ENCODE measurements at regions not wholly inside any gene's neighbourhood (a gene's known extent, or its start where the extent isn't known, plus 50 kb on each side); places are given as distances from the start of the nearest gene placed in this dataset.
A peak's percentile ranks its signal among the peaks of the same experiment; 100 is the strongest.
"Not testable (repeated sequence)": the region's sequence is repeated elsewhere in the genome, so short reads cannot be mapped to it uniquely, and the experiment has no call there.

GRCh38 chr13:50466456-50466855 lies 377.0 kb downstream of the DLEU7 start:
- Histone ChIP-seq H3K4me1 (ENCODE audit: control insufficient read depth in 1 of 2, insufficient read depth in 2 of 2, low read length in 2 of 2) (no peaks in the 10 kb centered on the region), H3K4me3 (ENCODE audit: low read depth in 1 of 2, low read length in 2 of 2) (no peak overlapping the region), H3K27ac (ENCODE audit: low read length) (no peak overlapping the region), H3K36me3 (ENCODE audit: control insufficient read depth in 1 of 2, insufficient read depth in 2 of 2, low read length in 2 of 2) (no peaks in the 10 kb centered on the region), H3K27me3 (ENCODE audit: low read depth, low read length) (no peaks in the 10 kb centered on the region), H3K9me3 (ENCODE audit: control insufficient read depth in 1 of 2, low read length in 2 of 2) (no peaks in the 10 kb centered on the region)

- Histone ChIP-seq H3K27me3 (ENCODE audit: low read depth, low read length) (no peaks in the 10 kb centered on the region), H3K4me1 (ENCODE audit: control insufficient read depth in 1 of 2, insufficient read depth in 2 of 2, low read length in 2 of 2) (no peaks in the 10 kb centered on the region), H3K9me3 (ENCODE audit: control insufficient read depth in 1 of 2, low read length in 2 of 2) (no peaks in the 10 kb centered on the region), H3K4me3 (ENCODE audit: low read depth in 1 of 2, low read length in 2 of 2) (no peak overlapping the region), H3K27ac (ENCODE audit: low read length) (no peak overlapping the region), H3K36me3 (ENCODE audit: control insufficient read depth in 1 of 2, insufficient read depth in 2 of 2, low read length in 2 of 2) (no peaks in the 10 kb centered on the region)
These were observed 376.1 kb downstream of the DLEU7 start for GRCh38 chr13:50467156-50468110.

- H3K4me3 ChIP-seq (ENCODE audit: low read depth in 1 of 2, low read length in 2 of 2), result no peak overlapping the region
- no peaks in the 10 kb centered on the region for H3K27me3 ChIP-seq (ENCODE audit: low read depth, low read length)
- no peaks in the 10 kb centered on the region for H3K4me1 ChIP-seq (ENCODE audit: control insufficient read depth in 1 of 2, insufficient read depth in 2 of 2, low read length in 2 of 2)
- no peaks in the 10 kb centered on the region for H3K9me3 ChIP-seq (ENCODE audit: control insufficient read depth in 1 of 2, low read length in 2 of 2)
- H3K27ac ChIP-seq (ENCODE audit: low read length), result no peak overlapping the region
- no peaks in the 10 kb centered on the region for H3K36me3 ChIP-seq (ENCODE audit: control insufficient read depth in 1 of 2, insufficient read depth in 2 of 2, low read length in 2 of 2)
These were observed 374.4 kb downstream of the DLEU7 start for GRCh38 chr13:50468849-50469669.

- not testable (repeated sequence) for H3K27ac ChIP-seq (ENCODE audit: low read length); H3K4me1 ChIP-seq (ENCODE audit: control insufficient read depth in 1 of 2, insufficient read depth in 2 of 2, low read length in 2 of 2); H3K36me3 ChIP-seq (ENCODE audit: control insufficient read depth in 1 of 2, insufficient read depth in 2 of 2, low read length in 2 of 2); H3K27me3 ChIP-seq (ENCODE audit: low read depth, low read length); H3K4me3 ChIP-seq (ENCODE audit: low read depth in 1 of 2, low read length in 2 of 2); H3K9me3 ChIP-seq (ENCODE audit: control insufficient read depth in 1 of 2, low read length in 2 of 2)
These were observed 370.4 kb downstream of the DLEU7 start for GRCh38 chr13:50473050-50473449.

DNA sequence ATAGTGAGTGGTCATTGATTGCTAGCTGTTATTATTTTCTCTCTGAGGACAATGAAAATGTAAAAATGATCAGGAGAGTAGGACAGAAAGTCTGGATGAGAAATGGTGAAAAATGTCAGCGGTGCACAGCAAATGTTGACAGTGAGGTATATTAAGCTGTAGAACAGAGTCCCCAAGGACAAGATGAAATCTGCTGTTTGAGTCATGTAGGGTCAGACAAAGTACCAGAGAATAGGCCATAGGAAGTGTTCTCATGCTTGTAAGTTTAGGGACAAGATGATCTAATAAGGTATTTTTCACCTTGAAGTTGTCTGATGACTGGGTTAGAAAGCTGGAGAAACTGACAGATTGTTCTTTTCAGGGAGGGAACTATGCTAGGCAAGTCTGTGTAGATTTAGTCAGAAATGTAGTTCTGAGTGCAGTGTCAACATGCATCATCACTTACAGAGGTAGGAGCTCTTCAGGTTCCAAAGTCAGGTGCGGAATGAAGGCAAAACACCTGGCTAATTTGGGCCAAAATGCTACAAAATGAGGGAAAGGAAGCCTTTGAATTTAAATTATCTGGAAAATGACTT lies 369.3 kb downstream of the DLEU7 start:
- Histone ChIP-seq H3K4me1 (ENCODE audit: control insufficient read depth in 1 of 2, insufficient read depth in 2 of 2, low read length in 2 of 2) (no peaks in the 10 kb centered on the region), H3K9me3 (ENCODE audit: control insufficient read depth in 1 of 2, low read length in 2 of 2) (no peaks in the 10 kb centered on the region), H3K36me3 (ENCODE audit: control insufficient read depth in 1 of 2, insufficient read depth in 2 of 2, low read length in 2 of 2) (no peaks in the 10 kb centered on the region), H3K27me3 (ENCODE audit: low read depth, low read length) (no peaks in the 10 kb centered on the region), H3K4me3 (ENCODE audit: low read depth in 1 of 2, low read length in 2 of 2) (no peak overlapping the region), H3K27ac (ENCODE audit: low read length) (no peak overlapping the region)

DNA sequence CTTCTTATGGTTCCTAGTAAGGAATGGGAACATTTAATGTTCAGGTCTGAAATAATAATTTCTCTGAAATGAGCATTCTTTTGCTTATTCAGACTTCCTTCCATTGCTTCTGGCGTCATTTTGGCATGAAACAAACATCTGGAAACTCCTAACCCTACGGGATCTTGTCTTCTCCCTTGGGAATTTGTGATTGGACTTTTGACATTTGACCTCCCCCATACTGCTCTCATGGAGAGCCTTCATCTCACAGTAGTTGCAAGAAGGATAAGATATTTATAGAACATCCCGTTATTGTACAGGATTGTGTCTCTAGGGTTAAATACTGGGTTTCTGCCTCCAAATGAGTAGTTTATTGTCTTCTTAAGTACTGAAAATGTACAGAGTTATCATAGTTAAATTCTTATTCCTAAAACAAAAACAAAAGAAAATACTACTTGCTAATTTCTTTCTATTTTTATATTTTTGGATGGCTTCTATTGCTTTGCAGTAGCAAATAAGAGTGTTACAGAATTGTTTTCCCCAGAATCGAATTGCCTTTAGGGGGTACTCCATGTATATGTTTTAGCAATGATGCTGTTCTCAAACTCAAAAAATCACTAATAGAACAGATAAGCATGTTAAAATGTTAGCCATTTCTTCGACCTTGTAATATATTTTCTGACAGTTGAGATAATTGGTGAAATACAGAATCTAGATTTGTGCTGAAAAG lies 366.8 kb downstream of the DLEU7 start:
- H3K9me3 ChIP-seq (ENCODE audit: control insufficient read depth in 1 of 2, low read length in 2 of 2), result no peaks in the 10 kb centered on the region
- H3K27ac ChIP-seq (ENCODE audit: low read length), result no peak overlapping the region
- no peaks in the 10 kb centered on the region for H3K27me3 ChIP-seq (ENCODE audit: low read depth, low read length)
- no peaks in the 10 kb centered on the region for H3K4me1 ChIP-seq (ENCODE audit: control insufficient read depth in 1 of 2, insufficient read depth in 2 of 2, low read length in 2 of 2)
- no peaks in the 10 kb centered on the region for H3K36me3 ChIP-seq (ENCODE audit: control insufficient read depth in 1 of 2, insufficient read depth in 2 of 2, low read length in 2 of 2)
- H3K4me3 ChIP-seq (ENCODE audit: low read depth in 1 of 2, low read length in 2 of 2), result no peak overlapping the region

GRCh38 chr13:50481936-50482335 lies 361.6 kb downstream of the DLEU7 start:
- Histone ChIP-seq H3K27me3 (ENCODE audit: low read depth, low read length) (no peaks in the 10 kb centered on the region), H3K4me3 (ENCODE audit: low read depth in 1 of 2, low read length in 2 of 2) (no peak overlapping the region), H3K9me3 (ENCODE audit: control insufficient read depth in 1 of 2, low read length in 2 of 2) (no peaks in the 10 kb centered on the region), H3K27ac (ENCODE audit: low read length) (no peak overlapping the region), H3K36me3 (ENCODE audit: control insufficient read depth in 1 of 2, insufficient read depth in 2 of 2, low read length in 2 of 2) (no peaks in the 10 kb centered on the region), H3K4me1 (ENCODE audit: control insufficient read depth in 1 of 2, insufficient read depth in 2 of 2, low read length in 2 of 2) (no peaks in the 10 kb centered on the region)

- H3K36me3 ChIP-seq (ENCODE audit: control insufficient read depth in 1 of 2, insufficient read depth in 2 of 2, low read length in 2 of 2), result no peaks in the 10 kb centered on the region
- H3K4me3 ChIP-seq (ENCODE audit: low read depth in 1 of 2, low read length in 2 of 2), result no peak overlapping the region
- no peaks in the 10 kb centered on the region for H3K27me3 ChIP-seq (ENCODE audit: low read depth, low read length)
- H3K9me3 ChIP-seq (ENCODE audit: control insufficient read depth in 1 of 2, low read length in 2 of 2), result no peaks in the 10 kb centered on the region
- no peaks in the 10 kb centered on the region for H3K4me1 ChIP-seq (ENCODE audit: control insufficient read depth in 1 of 2, insufficient read depth in 2 of 2, low read length in 2 of 2)
- no peak overlapping the region for H3K27ac ChIP-seq (ENCODE audit: low read length)
These were observed 360.1 kb downstream of the DLEU7 start for GRCh38 chr13:50483416-50483815.

GRCh38 chr13:50484472-50485113 lies 358.9 kb downstream of the DLEU7 start:
- H3K36me3 ChIP-seq (ENCODE audit: control insufficient read depth in 1 of 2, insufficient read depth in 2 of 2, low read length in 2 of 2), result no peaks in the 10 kb centered on the region
- no peaks in the 10 kb centered on the region for H3K9me3 ChIP-seq (ENCODE audit: control insufficient read depth in 1 of 2, low read length in 2 of 2)
- no peaks in the 10 kb centered on the region for H3K4me1 ChIP-seq (ENCODE audit: control insufficient read depth in 1 of 2, insufficient read depth in 2 of 2, low read length in 2 of 2)
- H3K4me3 ChIP-seq (ENCODE audit: low read depth in 1 of 2, low read length in 2 of 2), result peak overlapping the region in 1 of 2 donors; percentile 1
- no peaks in the 10 kb centered on the region for H3K27me3 ChIP-seq (ENCODE audit: low read depth, low read length)
- H3K27ac ChIP-seq (ENCODE audit: low read length), result no peak overlapping the region

- Histone ChIP-seq H3K27me3 (ENCODE audit: low read depth, low read length) (no peaks in the 10 kb centered on the region), H3K4me3 (ENCODE audit: low read depth in 1 of 2, low read length in 2 of 2) (no peak overlapping the region), H3K27ac (ENCODE audit: low read length) (no peak overlapping the region), H3K36me3 (ENCODE audit: control insufficient read depth in 1 of 2, insufficient read depth in 2 of 2, low read length in 2 of 2) (no peaks in the 10 kb centered on the region), H3K9me3 (ENCODE audit: control insufficient read depth in 1 of 2, low read length in 2 of 2) (no peaks in the 10 kb centered on the region), H3K4me1 (ENCODE audit: control insufficient read depth in 1 of 2, insufficient read depth in 2 of 2, low read length in 2 of 2) (no peaks in the 10 kb centered on the region)
These were observed 357.2 kb downstream of the DLEU7 start for GRCh38 chr13:50485979-50486935.

Data from muscle layer of duodenum (tissue), 2 donors.